ENCODE measurements at regions not wholly inside any gene's neighbourhood (a gene's known extent, or its start where the extent isn't known, plus 50 kb on each side); places are given as distances from the start of the nearest gene placed in this dataset.

- TF ChIP-seq CTCF (conservative IDR thresholded peaks at IDR 0.05 in 1 of 2, IDR thresholded peaks at IDR 0.05 in 1 of 2; ENCODE audit: low read depth in 1 of 2, low read length in 2 of 2) (no peak), EZH2 (IDR thresholded peaks at IDR 0.05; ENCODE audit: low read length, missing control alignments) (no peak)
Measured at GRCh38 chr15:96732704-96733103, 402.2 kb downstream of the NR2F2 start.

Measured in fibroblast of lung (primary cell).